Heart left ventricle (tissue), 16 donors: ENCODE measurements at regions not wholly inside any gene's neighbourhood (a gene's known extent, or its start where the extent isn't known, plus 50 kb on each side); places are given as distances from the start of the nearest gene placed in this dataset.

Experiments used
- ATAC-seq, 4 donors: fragments of 200-7000 bp; cut with Tn5 transposase; one replicate each; pipeline ENCODE4 v1.9.1; 2020 to 2022; ENCODE audit warnings: moderate library complexity in 4 of 4, mild to moderate bottlenecking in 3 of 4, moderate number of reproducible peaks in 1 of 4
- DNase-seq, 5 donors: peaks; one replicate each; pipeline ENCODE4 v3.0.0-alpha.2; 2020
- H3K27ac ChIP-seq, 12 donors: fragments of 200-600 bp; sonication (generic) in 4 of 12; one replicate each; pipeline versions ENCODE4 v1.5.0 to v1.8.0; 2016 to 2022; ENCODE audit warnings: mild to moderate bottlenecking in 2 of 12
- H3K27me3 ChIP-seq, 9 donors: fragments of 200-600 bp; sonication (generic) in 2 of 9; one replicate each; pipeline versions ENCODE4 v1.5.1 to v1.8.0; 2016 to 2022; ENCODE audit warnings: mild to moderate bottlenecking in 3 of 9
- H3K36me3 ChIP-seq, 9 donors: fragments of 200-600 bp; sonication (generic) in 2 of 9; one replicate each; pipeline versions ENCODE4 v1.5.0 to v1.8.0; 2018 to 2022; ENCODE audit warnings: mild to moderate bottlenecking in 2 of 9
- H3K4me1 ChIP-seq, 12 donors: fragments of 200-600 bp; sonication (generic) in 4 of 12; one replicate each; pipeline versions ENCODE4 v1.5.0 to v1.8.0; 2016 to 2022; ENCODE audit warnings: mild to moderate bottlenecking in 3 of 12
- H3K4me3 ChIP-seq, 12 donors: fragments of 200-600 bp; sonication (generic) in 4 of 12; one replicate each; pipeline versions ENCODE4 v1.5.0 to v1.8.0; 2017 to 2022; ENCODE audit warnings: mild to moderate bottlenecking in 9 of 12, moderate library complexity in 4 of 12
- H3K9me3 ChIP-seq, 12 donors: fragments of 200-600 bp; sonication (generic) in 4 of 12; one replicate each; pipeline versions ENCODE4 v1.5.0 to v1.8.0; 2016 to 2022; ENCODE audit warnings: mild to moderate bottlenecking in 1 of 12
- POLR2A ChIP-seq, 2 donors: fragments of 450-650 bp; IDR thresholded peaks; one replicate each; pipeline ENCODE4 v1.6.1; 2017; ENCODE audit warnings: antibody characterized with exemption in 2 of 2, mild to moderate bottlenecking in 2 of 2, moderate library complexity in 2 of 2
- WGBS, 4 donors: extraction: QIAGEN DNeasy Blood & Tissue Kit in 2 of 4; methylation state at CpG; one replicate each; pipeline versions ENCODE4 v1.1.5 to v1.1.7; 2013 to 2018; 5-methylcytosine and 5-hydroxymethylcytosine counted together
- intact Hi-C, 10 donors: fragments of 100-400 bp; cut with DNase I; formaldehyde crosslinking; loops; one replicate each; pipeline versions ENCODE4 v1.11.1 to v1.14.2; 2022
- TF ChIP-seq, protein P1 (sequence below), 12 donors: fragments of 200-600 bp; sonication (generic) in 4 of 12; IDR thresholded peaks; one replicate each; pipeline versions ENCODE4 v1.5.0 to v1.8.0; 2018 to 2022; ENCODE audit warnings: antibody characterized with exemption in 12 of 12, mild to moderate bottlenecking in 5 of 12
- donor health status: ischemic (EF 13 %, LVEDD 7.1; RV severe dilation, severe dysfunction).
- donor health status: healthy with polysubstance abuse.
- donor health status: DM: no; HTN: yes; CAD: no.
- donor health status: DM: no; HTN: no; CAD: no.
- donor health status: ischemic (EF 25% LVEDD 6.9; RV normal size, moderate dysfunction).
- donor health status: ischemic (EF 25% LVEDD 5.7; RV mildly dilated, moderate dysfunction).
- donor health status: healthy.
- donor health status: DM: yes; HTN: yes; CAD: no.
- donor health status: ischemic (EF 35%, LVEDD 5.7; RV mildly dilated, moderate dysfunction).
- donor health status: nonischemic (EF 11% LVEDD 7.7; RV severe dilation, severe dysfunction).
- donor health status: DM: yes; HTN: yes; CAD: no.
- donor health status: PGD.
- donor health status: ischemic (EF 29% LVEDD 5.4; RV normal size, mild dysfunction).
- donor health status: nonischemic (EF 23%, LVEDD 6.1; RV moderate dilation, normal function).

DNA sequence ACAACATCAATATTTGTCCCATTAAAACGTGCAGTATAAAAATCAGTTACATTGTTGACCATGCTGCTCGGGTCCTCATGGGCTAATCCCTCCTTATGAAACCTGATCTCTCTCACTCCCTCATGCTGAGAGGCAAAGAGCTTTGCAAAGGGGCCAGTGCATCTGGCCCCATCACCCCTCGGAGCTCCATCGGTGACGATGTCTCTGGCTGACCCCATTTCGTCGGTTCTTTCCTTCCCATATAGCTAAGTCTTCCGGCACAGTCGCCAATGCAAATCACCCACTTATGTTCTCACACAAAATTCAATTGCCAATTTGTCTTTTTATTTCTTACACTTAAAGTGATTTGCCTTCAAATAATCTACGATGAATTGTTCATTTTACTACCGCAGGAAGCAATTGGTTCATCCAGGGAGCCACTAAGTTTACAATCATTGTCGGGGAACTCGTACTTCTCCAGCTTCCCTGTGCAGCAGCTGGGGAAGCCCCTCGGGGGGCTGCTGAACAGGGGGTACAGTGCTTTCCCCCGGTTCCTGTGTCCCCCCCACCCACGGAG, 199.8 kb upstream of the CDH4 start:
- TF ChIP-seq, protein P1, sequence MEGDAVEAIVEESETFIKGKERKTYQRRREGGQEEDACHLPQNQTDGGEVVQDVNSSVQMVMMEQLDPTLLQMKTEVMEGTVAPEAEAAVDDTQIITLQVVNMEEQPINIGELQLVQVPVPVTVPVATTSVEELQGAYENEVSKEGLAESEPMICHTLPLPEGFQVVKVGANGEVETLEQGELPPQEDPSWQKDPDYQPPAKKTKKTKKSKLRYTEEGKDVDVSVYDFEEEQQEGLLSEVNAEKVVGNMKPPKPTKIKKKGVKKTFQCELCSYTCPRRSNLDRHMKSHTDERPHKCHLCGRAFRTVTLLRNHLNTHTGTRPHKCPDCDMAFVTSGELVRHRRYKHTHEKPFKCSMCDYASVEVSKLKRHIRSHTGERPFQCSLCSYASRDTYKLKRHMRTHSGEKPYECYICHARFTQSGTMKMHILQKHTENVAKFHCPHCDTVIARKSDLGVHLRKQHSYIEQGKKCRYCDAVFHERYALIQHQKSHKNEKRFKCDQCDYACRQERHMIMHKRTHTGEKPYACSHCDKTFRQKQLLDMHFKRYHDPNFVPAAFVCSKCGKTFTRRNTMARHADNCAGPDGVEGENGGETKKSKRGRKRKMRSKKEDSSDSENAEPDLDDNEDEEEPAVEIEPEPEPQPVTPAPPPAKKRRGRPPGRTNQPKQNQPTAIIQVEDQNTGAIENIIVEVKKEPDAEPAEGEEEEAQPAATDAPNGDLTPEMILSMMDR (IDR thresholded peaks at IDR 0.05) = no peak
- no peak for TF ChIP-seq POLR2A (IDR thresholded peaks at IDR 0.05)
- ATAC-seq (no peak), DNase-seq (no peak)
- WGBS, 4 donors = 70 to 82% (median 80%) methylated on average over 16 of the region's 16 CpGs
- Histone ChIP-seq H3K4me1 (no peaks in the 10 kb centered on the region), H3K9me3 (peaks cover 0 to 5% (median 0%) of the 10 kb centered on the region in 12 donors), H3K36me3 (no peaks in the 10 kb centered on the region), H3K27ac (no peak overlapping the region), H3K4me3 (no peak overlapping the region), H3K27me3 (peaks cover 0 to 6% (median 0%) of the 10 kb centered on the region in 9 donors)
- intact Hi-C loops = no loop called here

DNA sequence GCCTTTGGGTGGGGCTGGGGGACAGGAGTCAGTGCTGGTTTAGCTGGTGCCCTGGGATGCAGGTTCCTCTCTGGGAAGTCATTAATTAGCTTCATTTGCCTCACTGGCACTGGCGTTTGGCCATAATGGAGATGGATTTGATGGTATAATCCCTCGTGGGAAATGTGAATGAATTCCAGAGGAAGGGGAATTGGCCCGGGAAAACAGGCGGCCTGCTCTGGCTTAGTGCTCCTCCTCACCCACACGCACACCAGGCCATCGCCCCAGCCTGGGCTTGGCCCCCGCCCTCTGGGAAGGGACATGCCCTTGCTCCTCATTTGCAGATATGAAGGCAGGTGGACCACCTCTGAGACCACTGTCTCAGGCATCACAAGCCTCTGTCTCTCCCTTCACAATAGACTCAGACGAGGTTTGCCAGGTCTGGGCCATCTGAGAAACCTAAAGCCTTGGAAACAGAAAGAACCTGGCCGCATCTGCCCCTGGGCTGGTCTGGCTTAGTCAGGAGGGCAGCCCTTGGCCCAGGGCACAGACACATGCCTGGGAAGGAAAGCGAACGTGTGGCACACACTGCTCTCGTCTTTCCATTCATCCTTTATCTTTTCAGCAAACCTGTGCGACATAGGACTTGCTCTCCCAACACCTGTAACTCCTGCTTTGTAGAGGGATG, 199.2 kb upstream of the CDH4 start:
- Histone ChIP-seq H3K36me3 (no peaks in the 10 kb centered on the region), H3K4me1 (no peaks in the 10 kb centered on the region), H3K4me3 (no peak overlapping the region), H3K27me3 (peaks cover 0 to 6% (median 0%) of the 10 kb centered on the region in 9 donors), H3K9me3 (peaks cover 0 to 5% (median 0%) of the 10 kb centered on the region in 12 donors), H3K27ac (no peak overlapping the region)
- ATAC-seq (no peak), DNase-seq (no peak)
- intact Hi-C loops = no loop called here
- 72 to 88% (median 79%) methylated on average over 13 of the region's 13 CpGs for WGBS, 4 donors
- TF ChIP-seq, protein P1 (IDR thresholded peaks at IDR 0.05) = no peak
- no peak for TF ChIP-seq POLR2A (IDR thresholded peaks at IDR 0.05)

DNA sequence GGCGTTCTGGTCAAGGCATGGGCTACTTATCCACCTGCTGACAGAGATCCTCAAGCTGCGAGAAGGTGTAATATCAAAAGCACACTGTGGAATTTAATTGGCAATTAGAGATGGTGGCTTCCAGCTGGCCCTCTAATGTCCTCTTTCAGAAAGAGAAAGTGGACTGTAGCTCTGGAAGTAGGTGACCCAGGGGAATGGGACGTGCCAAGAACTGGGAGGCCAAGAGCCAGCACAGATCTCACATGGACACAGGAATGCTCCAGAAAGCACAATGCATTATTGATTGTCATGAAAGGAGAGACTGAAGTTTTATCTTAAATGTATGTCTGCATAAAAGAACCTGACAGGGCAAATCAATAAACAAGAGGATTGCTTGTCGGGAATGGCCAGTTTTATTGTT, 198.6 kb upstream of the CDH4 start:
- no peak for TF ChIP-seq POLR2A (IDR thresholded peaks at IDR 0.05)
- TF ChIP-seq, protein P1 (IDR thresholded peaks at IDR 0.05) = no peak
- Histone ChIP-seq H3K4me1 (no peaks in the 10 kb centered on the region), H3K27me3 (peaks cover 0 to 6% (median 0%) of the 10 kb centered on the region in 9 donors), H3K36me3 (no peaks in the 10 kb centered on the region), H3K4me3 (no peak overlapping the region), H3K9me3 (peaks cover 0 to 4% (median 0%) of the 10 kb centered on the region in 12 donors), H3K27ac (no peak overlapping the region)
- DNase-seq = no peak
- intact Hi-C loops = no loop called here
- no peak for ATAC-seq
- 64 to 76% (median 73%) methylated on average over 4 of the region's 4 CpGs for WGBS, 4 donors

DNA sequence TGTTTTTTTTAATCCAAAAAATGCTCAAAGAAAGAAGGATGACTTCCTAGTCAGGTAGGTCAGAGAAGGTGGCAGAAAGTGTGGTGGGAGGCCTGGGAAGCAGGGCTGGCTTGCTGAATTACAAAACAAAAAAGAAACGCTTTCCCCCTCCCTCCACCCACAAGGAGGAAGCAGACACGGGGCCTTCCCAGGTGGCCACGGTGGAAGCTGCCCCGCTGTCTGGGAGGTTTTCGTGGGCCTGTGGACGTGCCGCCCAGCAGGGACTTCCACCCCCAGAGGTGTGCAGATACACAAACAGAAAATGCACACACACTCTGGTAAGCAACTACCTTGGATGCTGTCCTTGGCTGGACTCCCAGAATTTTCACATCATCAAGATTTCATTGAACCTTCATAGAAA, 198.2 kb upstream of the CDH4 start:
- Histone ChIP-seq H3K36me3 (no peaks in the 10 kb centered on the region), H3K27ac (no peak overlapping the region), H3K9me3 (no peaks in the 10 kb centered on the region), H3K27me3 (peaks cover 0 to 4% (median 0%) of the 10 kb centered on the region in 9 donors), H3K4me3 (no peak overlapping the region), H3K4me1 (no peaks in the 10 kb centered on the region)
- intact Hi-C loops = no loop called here
- DNase-seq (no peak), ATAC-seq (no peak)
- WGBS, 4 donors = 63 to 69% (median 66%) methylated on average over 7 of the region's 7 CpGs
- no peak for TF ChIP-seq POLR2A (IDR thresholded peaks at IDR 0.05)
- TF ChIP-seq, protein P1 (IDR thresholded peaks at IDR 0.05) = no peak
